ENCODE measurements at regions not wholly inside any gene's neighbourhood (a gene's known extent, or its start where the extent isn't known, plus 50 kb on each side); places are given as distances from the start of the nearest gene placed in this dataset.

DNA sequence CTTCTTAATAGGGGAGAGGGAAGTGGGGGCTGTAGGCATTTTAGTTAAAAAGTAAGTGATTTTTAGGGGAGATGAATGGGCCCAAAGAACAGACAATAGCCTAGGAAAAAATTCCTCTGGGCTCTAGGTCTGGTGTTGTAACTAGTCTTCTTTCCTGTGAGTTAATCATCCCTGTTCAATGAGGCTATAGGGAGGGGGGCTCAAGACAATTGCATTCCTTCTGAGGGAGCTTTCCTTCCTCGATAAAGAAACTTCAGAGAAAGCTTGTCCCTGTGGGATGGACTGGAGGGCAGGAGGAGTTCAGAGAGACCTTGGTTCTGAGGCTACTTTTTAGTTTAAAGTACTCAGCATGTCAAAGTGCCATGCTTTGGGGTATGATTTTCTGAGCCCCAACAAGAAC is 127.2 kb downstream of the BBS10 start:
- TF ChIP-seq, protein P1, sequence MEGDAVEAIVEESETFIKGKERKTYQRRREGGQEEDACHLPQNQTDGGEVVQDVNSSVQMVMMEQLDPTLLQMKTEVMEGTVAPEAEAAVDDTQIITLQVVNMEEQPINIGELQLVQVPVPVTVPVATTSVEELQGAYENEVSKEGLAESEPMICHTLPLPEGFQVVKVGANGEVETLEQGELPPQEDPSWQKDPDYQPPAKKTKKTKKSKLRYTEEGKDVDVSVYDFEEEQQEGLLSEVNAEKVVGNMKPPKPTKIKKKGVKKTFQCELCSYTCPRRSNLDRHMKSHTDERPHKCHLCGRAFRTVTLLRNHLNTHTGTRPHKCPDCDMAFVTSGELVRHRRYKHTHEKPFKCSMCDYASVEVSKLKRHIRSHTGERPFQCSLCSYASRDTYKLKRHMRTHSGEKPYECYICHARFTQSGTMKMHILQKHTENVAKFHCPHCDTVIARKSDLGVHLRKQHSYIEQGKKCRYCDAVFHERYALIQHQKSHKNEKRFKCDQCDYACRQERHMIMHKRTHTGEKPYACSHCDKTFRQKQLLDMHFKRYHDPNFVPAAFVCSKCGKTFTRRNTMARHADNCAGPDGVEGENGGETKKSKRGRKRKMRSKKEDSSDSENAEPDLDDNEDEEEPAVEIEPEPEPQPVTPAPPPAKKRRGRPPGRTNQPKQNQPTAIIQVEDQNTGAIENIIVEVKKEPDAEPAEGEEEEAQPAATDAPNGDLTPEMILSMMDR (IDR thresholded peaks at IDR 0.05) = no peak
- no peak overlapping the region for H3K27ac ChIP-seq
- WGBS, 3 donors = 22 to 35% (median 30%) methylated on average over 1 of the region's 1 CpG
- intact Hi-C loops (cut with DNase I) = no loop called here
- no peaks in the 10 kb centered on the region for H3K4me1 ChIP-seq
- ATAC-seq = no peak
- no peak overlapping the region for H3K4me3 ChIP-seq
- DNase-seq = no peak
- H3K36me3 ChIP-seq (ENCODE audit: insufficient read depth in 1 of 2, low read depth in 1 of 2) = no peaks in the 10 kb centered on the region
- no peaks in the 10 kb centered on the region for H3K27me3 ChIP-seq (ENCODE audit: insufficient read depth in 3 of 3, low read length in 2 of 3)
- H3K9me3 ChIP-seq = no peaks in the 10 kb centered on the region

DNA sequence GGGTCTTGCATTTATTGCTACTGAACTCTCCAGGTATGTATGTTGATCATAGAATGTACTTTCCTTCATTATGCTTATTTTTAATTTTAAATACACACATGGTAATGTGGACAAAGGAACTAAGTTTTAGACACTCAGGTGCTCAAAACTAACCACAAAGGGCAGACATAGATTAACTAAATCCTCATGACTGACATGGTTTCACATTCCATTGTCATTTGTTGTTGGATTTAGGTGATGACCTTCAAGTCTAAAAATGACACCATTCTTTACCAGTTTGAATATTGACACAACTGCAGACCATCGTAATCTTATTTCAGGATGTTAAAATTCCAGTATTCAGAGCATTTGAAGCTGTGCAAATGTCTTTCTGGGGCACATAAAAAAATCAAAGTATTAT is 128.4 kb downstream of the BBS10 start:
- TF ChIP-seq, protein P1 (IDR thresholded peaks at IDR 0.05) = no peak
- Histone ChIP-seq H3K27ac (no peak overlapping the region), H3K4me1 (no peaks in the 10 kb centered on the region), H3K4me3 (no peak overlapping the region), H3K36me3 (ENCODE audit: insufficient read depth in 1 of 2, low read depth in 1 of 2) (no peaks in the 10 kb centered on the region), H3K9me3 (no peaks in the 10 kb centered on the region), H3K27me3 (ENCODE audit: insufficient read depth in 3 of 3, low read length in 2 of 3) (no peaks in the 10 kb centered on the region)
- WGBS, 3 donors = 63 to 73% (median 67%) methylated on average over 1 of the region's 1 CpG
- no peak for ATAC-seq
- intact Hi-C loops (cut with DNase I) = no loop called here
- DNase-seq = no peak

DNA sequence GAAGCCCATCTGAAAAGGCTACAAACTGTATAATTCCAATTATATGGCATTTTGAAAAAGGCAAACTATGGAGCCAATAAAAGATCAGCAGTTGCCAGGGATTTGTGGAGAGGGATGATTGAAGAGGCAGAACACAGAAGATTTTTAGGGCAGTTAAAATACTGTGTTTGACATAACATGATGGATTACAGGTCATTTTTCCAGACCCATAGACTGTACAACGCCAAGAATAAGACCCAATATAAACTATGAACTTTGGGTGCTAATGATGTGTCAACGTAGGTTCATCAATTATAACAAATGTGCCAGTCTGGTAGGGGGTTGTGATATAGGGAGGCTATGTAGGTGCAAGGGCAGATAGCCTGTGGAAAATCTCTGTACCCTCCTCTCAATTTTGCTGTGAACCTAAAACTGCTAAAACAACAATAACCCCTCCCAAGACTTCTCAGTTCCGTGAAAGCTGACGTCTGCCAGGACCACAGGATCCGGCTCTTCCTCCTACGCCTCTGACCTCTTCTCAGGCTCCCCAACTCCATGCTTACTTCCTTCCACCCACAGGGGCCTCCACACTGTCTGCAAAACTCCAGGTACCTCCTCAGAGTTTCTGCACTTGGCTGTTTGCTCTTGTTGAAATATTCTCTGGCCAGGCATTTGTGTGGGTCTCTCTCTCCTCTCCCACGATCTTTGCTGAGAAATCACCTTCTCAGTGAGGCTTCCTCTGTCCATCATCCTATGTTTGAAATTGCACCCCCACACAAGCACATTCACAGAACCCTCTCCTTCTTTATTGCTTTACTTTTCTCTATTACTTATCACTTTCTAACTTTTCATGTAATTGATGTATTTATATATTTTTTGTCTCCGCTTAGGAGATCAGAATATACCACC is 131.4 kb downstream of the BBS10 start:
- WGBS, 3 donors = 49 to 53% (median 53%) methylated on average over 8 of the region's 8 CpGs
- H3K27ac ChIP-seq = no peak overlapping the region
- no peaks in the 10 kb centered on the region for H3K9me3 ChIP-seq
- no peaks in the 10 kb centered on the region for H3K4me1 ChIP-seq
- DNase-seq (no peak), ATAC-seq (no peak)
- H3K27me3 ChIP-seq (ENCODE audit: insufficient read depth in 3 of 3, low read length in 2 of 3) = no peaks in the 10 kb centered on the region
- TF ChIP-seq, protein P1 (IDR thresholded peaks at IDR 0.05) = no peak
- intact Hi-C loops (cut with DNase I) = no loop called here
- H3K36me3 ChIP-seq (ENCODE audit: insufficient read depth in 1 of 2, low read depth in 1 of 2) = no peaks in the 10 kb centered on the region
- H3K4me3 ChIP-seq = no peak overlapping the region

DNA sequence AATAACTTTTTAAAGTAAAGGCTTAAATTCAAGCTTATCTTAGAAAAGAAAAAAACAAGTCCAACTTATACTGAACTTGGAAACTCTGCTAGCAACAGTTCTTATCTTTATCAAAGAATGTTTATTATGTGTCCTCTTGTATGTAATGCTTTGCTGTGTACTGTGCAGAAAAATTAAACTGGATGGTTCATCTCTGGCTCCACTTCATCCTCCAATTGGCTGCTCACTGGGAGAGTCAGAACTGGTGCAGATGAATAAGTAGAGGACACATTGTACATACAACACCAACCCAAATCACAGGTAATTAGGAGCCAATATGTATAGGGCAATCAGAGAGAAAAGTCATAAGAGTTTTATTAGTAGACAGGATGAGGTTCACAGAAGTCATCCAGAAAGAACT is 123.6 kb upstream of the NAP1L1 start:
- TF ChIP-seq, protein P1 (IDR thresholded peaks at IDR 0.05) = no peak
- Histone ChIP-seq H3K4me3 (no peak overlapping the region), H3K27ac (no peak overlapping the region), H3K27me3 (ENCODE audit: insufficient read depth in 3 of 3, low read length in 2 of 3) (no peaks in the 10 kb centered on the region), H3K4me1 (no peaks in the 10 kb centered on the region), H3K36me3 (ENCODE audit: insufficient read depth in 1 of 2, low read depth in 1 of 2) (no peaks in the 10 kb centered on the region), H3K9me3 (no peaks in the 10 kb centered on the region)
- DNase-seq = no peak
- intact Hi-C loops (cut with DNase I) = no loop called here
- ATAC-seq = no peak

DNA sequence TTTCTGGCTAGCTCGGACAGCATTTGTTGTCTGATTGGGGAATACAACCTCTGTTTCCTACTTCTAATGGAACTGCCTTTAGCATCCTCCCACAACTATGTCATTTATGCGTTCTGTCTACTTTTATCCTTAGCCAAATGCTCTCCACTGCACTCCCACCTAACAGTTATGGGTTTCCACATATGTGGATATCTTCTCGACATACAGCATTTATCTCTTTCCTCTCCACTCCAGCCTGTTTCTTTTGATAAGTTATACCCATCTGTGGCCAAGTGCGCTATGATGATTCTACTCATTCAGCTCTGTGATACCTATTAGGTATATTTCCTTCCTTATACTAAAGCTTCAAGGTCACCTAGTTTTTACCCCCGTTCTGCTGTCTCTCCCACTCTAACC is 122.2 kb upstream of the NAP1L1 start:
- Histone ChIP-seq H3K27me3 (ENCODE audit: insufficient read depth in 3 of 3, low read length in 2 of 3) (no peaks in the 10 kb centered on the region), H3K4me3 (no peak overlapping the region), H3K27ac (no peak overlapping the region), H3K9me3 (no peaks in the 10 kb centered on the region), H3K4me1 (no peaks in the 10 kb centered on the region), H3K36me3 (ENCODE audit: insufficient read depth in 1 of 2, low read depth in 1 of 2) (no peaks in the 10 kb centered on the region)
- ATAC-seq (no peak), DNase-seq (no peak)
- whole genome bisulfite sequencing, 3 donors = 72 to 79% (median 73%) methylated on average over 5 of the region's 5 CpGs
- intact Hi-C loops (cut with DNase I) = no loop called here
- TF ChIP-seq, protein P1 (IDR thresholded peaks at IDR 0.05) = no peak

Measured in psoas muscle (tissue), 7 donors.